K562 (cell line): ENCODE measurements at regions not wholly inside any gene's neighbourhood (a gene's known extent, or its start where the extent isn't known, plus 50 kb on each side); places are given as distances from the start of the nearest gene placed in this dataset.

Experiments used
- ATAC-seq: fragments of 200-7000 bp; cut with Tn5 transposase; 3 replicates; pipeline ENCODE4 v1.9.1; 2020; ENCODE audit warnings: moderate library complexity
- BruUV-seq: library from RNA; stranded (reverse); fragments of 400-500 nt; replicated peaks from 2 replicates; lab custom pipeline; 2021; lab: Mats Ljungman, UMichigan
- CTCF ChIA-PET: fragments of 300-600 bp; formaldehyde crosslinking; extraction: SDS; loops from one replicate; lab custom pipeline; 2021; ENCODE audit warnings: low intra/inter-chr PET ratio; lab: Yijun Ruan, JAX
- POLR2A ChIA-PET: fragments of 300-600, 350-650 bp; sonication (Branson Sonifier 250); formaldehyde crosslinking; extraction: SDS; loops from one replicate; lab custom pipeline; 2021; ENCODE audit warnings: antibody characterized with exemption, inconsistent platforms; lab: Yijun Ruan, JAX
- DNase-seq, 4 experiments: peaks; one replicate each; pipeline versions ENCODE4 v3.0.0 to v3.0.0-alpha.2; 2011 to 2018; ENCODE audit warnings: low spot score in 3 of 4, mixed read lengths in 3 of 4; ENCODE audit errors: extremely low read depth in 1 of 4
- FAIRE-seq: peaks from 2 replicates; lab custom pipeline; 2011; peaks lifted over from hg19 to GRCh38; lab: Jason Lieb, UNC
- H2AFZ ChIP-seq: 2 replicates; pipeline ENCODE4 v1.6.0; 2011; ENCODE audit warnings: low read depth, low read length, control low read depth, inconsistent platforms
- H3K27ac ChIP-seq: fragments of 200-600 bp; 3 replicates; pipeline ENCODE4 v1.8.0; 2011; ENCODE audit warnings: low read depth, mild to moderate bottlenecking, control low read depth, inconsistent platforms, low read length, moderate library complexity, mixed read lengths; ENCODE audit errors: extremely low read depth
- H3K27me3 ChIP-seq, 2 experiments: fragments of 300-600 bp in 1 of 2; 2 replicates in 1 of 2; 3 replicates in 1 of 2; pipeline versions ENCODE4 v1.6.0 to v1.8.0; 2011; ENCODE audit warnings: inconsistent platforms in 2 of 2, low read length in 2 of 2, mild to moderate bottlenecking in 1 of 2, mixed read lengths in 1 of 2, moderate library complexity in 1 of 2; ENCODE audit not compliant: control insufficient read depth in 2 of 2, insufficient read depth in 2 of 2
- H3K36me3 ChIP-seq: fragments of 300-600 bp; 3 replicates; pipeline ENCODE4 v1.8.0; 2011; ENCODE audit warnings: mild to moderate bottlenecking, low read length, inconsistent platforms; ENCODE audit not compliant: control insufficient read depth, insufficient read depth
- H3K4me1 ChIP-seq, 2 experiments: fragments of 200-600 bp in 1 of 2; replicated peaks in 1 of 2; 2 replicates in 1 of 2; 3 replicates in 1 of 2; pipeline versions ENCODE4 v1.5.1 to v1.8.0; 2011; ENCODE audit warnings: inconsistent platforms in 2 of 2, low read length in 2 of 2, mild to moderate bottlenecking in 1 of 2, mixed read lengths in 1 of 2, moderate library complexity in 1 of 2; ENCODE audit not compliant: control insufficient read depth in 2 of 2, insufficient read depth in 2 of 2
- H3K4me2 ChIP-seq: 2 replicates; pipeline ENCODE4 v1.6.1; 2011; ENCODE audit warnings: low read length, control low read depth, inconsistent platforms, mixed read lengths; ENCODE audit not compliant: insufficient read depth
- H3K4me3 ChIP-seq: fragments of 200-600 bp; sonication (generic), shearing (Covaris generic); 2 replicates; pipeline ENCODE4 v1.5.1; 2016; ENCODE audit warnings: control low read depth, inconsistent platforms
- H3K79me2 ChIP-seq: fragments of 200-600 bp; 3 replicates; pipeline ENCODE4 v1.8.0; 2011; ENCODE audit warnings: low read length, inconsistent platforms; ENCODE audit not compliant: control insufficient read depth, insufficient read depth
- H3K9ac ChIP-seq, 2 experiments: 2 replicates each; pipeline versions ENCODE4 v1.6.0 to v1.6.1; 2011; ENCODE audit warnings: low read depth in 2 of 2, low read length in 2 of 2, control low read depth in 1 of 2, inconsistent platforms in 1 of 2, mild to moderate bottlenecking in 1 of 2, mixed read lengths in 1 of 2; ENCODE audit not compliant: insufficient read depth in 1 of 2
- H3K9me1 ChIP-seq: one replicate; pipeline ENCODE4 v1.6.0; 2011; ENCODE audit warnings: inconsistent platforms, mild to moderate bottlenecking, low read length, moderate library complexity; ENCODE audit not compliant: control insufficient read depth, insufficient read depth
- H3K9me3 ChIP-seq: replicated peaks from 2 replicates; pipeline ENCODE4 v1.5.1; 2011; ENCODE audit warnings: low read depth, low read length, inconsistent platforms; ENCODE audit not compliant: control insufficient read depth, insufficient read depth
- H4K20me1 ChIP-seq: replicated peaks from 2 replicates; pipeline ENCODE4 v1.6.1; 2011; ENCODE audit warnings: low read length, inconsistent platforms, mixed read lengths; ENCODE audit not compliant: control insufficient read depth, insufficient read depth
- BRD9 ChIP-seq: fragments of 450-650 bp; IDR thresholded peaks from 2 replicates; pipeline ENCODE4 v1.6.1; 2018; ENCODE audit warnings: low read depth; ENCODE audit not compliant: partially characterized antibody
- E2F6 ChIP-seq, 2 experiments: IDR thresholded peaks; 2 replicates each; pipeline ENCODE4 v1.6.1; 2011; ENCODE audit warnings: borderline replicate concordance in 1 of 2, control low read depth in 1 of 2, low read depth in 1 of 2, low read length in 1 of 2, mild to moderate bottlenecking in 1 of 2, mixed read lengths in 1 of 2, moderate library complexity in 1 of 2; ENCODE audit not compliant: insufficient read depth in 1 of 2, insufficient read length in 1 of 2, poor library complexity in 1 of 2, severe bottlenecking in 1 of 2; ENCODE audit errors: extremely low read depth in 1 of 2
- KLF13 ChIP-seq: fragments of 450-650 bp; IDR thresholded peaks from 2 replicates; pipeline ENCODE4 v1.6.1; 2016; ENCODE audit warnings: missing genetic modification characterization, low read depth, mild to moderate bottlenecking, missing compliant biosample characterization, moderate library complexity, borderline replicate concordance
- MEIS2 ChIP-seq: fragments of 450-650 bp; IDR thresholded peaks from 2 replicates; pipeline ENCODE4 v1.6.1; 2014; ENCODE audit warnings: mild to moderate bottlenecking; ENCODE audit not compliant: partially characterized antibody
- MTA2 ChIP-seq: fragments of 450-650 bp; IDR thresholded peaks from 2 replicates; pipeline ENCODE4 v1.6.1; 2016; ENCODE audit warnings: low read depth
- PBX2 ChIP-seq, 2 experiments: IDR thresholded peaks in 1 of 2; conservative IDR thresholded peaks in 1 of 2; 2 replicates each; pipeline ENCODE4 v1.6.1; 2016; ENCODE audit warnings: low read depth in 2 of 2, mild to moderate bottlenecking in 1 of 2, missing compliant biosample characterization in 1 of 2, missing genetic modification characterization in 1 of 2, moderate library complexity in 1 of 2
- ZNF184 ChIP-seq: sonication (generic); formaldehyde crosslinking; IDR thresholded peaks from 2 replicates; pipeline ENCODE4 v1.5.0; 2020; ENCODE audit warnings: missing genetic modification reagents
- WGBS: fragments of 100-300 bp; shearing (Covaris generic); methylation state at CpG from one replicate; pipeline ENCODE4 v1.1.6; 2016; ENCODE audit warnings: low coverage, mixed read lengths; ENCODE audit not compliant: insufficient coverage; ENCODE audit errors: missing lambda C conversion rate; 5-methylcytosine and 5-hydroxymethylcytosine counted together
- in situ Hi-C: fragments of 300-500 bp; cut with MboI; formaldehyde crosslinking; loops from 4 replicates; pipeline ENCODE4 v1.15.0; 2018; ENCODE audit warnings: inconsistent platforms, mixed read lengths
- intact Hi-C: fragments of 100-400 bp; cut with micrococcal nuclease; formaldehyde crosslinking; loops from 2 replicates; pipeline ENCODE4 v1.14.2; 2022
- TF ChIP-seq, protein P1 (sequence below): fragments of 450-650 bp; IDR thresholded peaks from 2 replicates; pipeline ENCODE4 v1.6.1; 2018; ENCODE audit warnings: mild to moderate bottlenecking, low read depth; ENCODE audit not compliant: partially characterized antibody

DNA sequence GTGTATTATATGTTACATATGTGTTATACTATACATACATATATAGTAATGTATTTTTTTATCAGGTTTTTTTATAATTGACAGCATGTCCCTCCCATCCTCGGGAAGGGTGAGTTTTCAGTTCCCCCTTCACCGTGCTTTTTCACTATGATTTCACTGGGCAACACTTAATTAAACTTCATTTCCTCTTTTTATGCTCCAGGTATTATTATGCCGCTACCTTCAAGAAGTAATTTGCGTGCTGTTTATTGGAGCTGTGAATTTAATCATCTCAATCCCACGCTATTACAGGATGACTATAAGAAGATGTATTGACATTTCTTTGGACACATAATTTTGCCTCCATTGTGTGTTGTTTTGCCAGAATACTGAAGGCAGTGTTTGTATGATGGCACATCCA, 228.6 kb downstream of the SAMD5 start (continued):
- TF ChIP-seq, protein P1, sequence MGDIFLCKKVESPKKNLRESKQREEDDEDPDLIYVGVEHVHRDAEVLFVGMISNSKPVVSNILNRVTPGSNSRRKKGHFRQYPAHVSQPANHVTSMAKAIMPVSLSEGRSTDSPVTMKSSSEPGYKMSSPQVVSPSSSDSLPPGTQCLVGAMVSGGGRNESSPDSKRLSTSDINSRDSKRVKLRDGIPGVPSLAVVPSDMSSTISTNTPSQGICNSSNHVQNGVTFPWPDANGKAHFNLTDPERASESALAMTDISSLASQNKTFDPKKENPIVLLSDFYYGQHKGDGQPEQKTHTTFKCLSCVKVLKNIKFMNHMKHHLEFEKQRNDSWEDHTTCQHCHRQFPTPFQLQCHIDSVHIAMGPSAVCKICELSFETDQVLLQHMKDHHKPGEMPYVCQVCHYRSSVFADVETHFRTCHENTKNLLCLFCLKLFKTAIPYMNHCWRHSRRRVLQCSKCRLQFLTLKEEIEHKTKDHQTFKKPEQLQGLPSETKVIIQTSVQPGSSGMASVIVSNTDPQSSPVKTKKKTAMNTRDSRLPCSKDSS = no peak

- Histone ChIP-seq H3K9ac (no peak overlapping the region), H3K79me2 (no peaks in the 10 kb centered on the region), H3K4me3 (no peak overlapping the region), H4K20me1 (0 out of 2 replicates have a peak, but pooled peaks cover 5% of the 10 kb centered on the region), H3K27me3 (no peaks in the 10 kb centered on the region), H2AFZ (no peak overlapping the region), H3K4me1 (no peaks in the 10 kb centered on the region), H3K36me3 (peaks cover 14% of the 10 kb centered on the region; the same call in 1 of the 3 replicates), H3K4me2 (no peak overlapping the region), H3K9me3 (no peaks in the 10 kb centered on the region), H3K27ac (no peak overlapping the region), H3K9me1 (no peaks in the 10 kb centered on the region)
- BruUV-seq = no TSS peak
- DNase-seq (no peak), ATAC-seq (no peak), FAIRE-seq (no peak)
- CTCF ChIA-PET = interaction anchor here (0.6 kb wide), 1 partner anchor 205 kb away, joined by 4 read pairs; no protein-coding TSS in a partner anchor
- TF ChIP-seq MEIS2 (peak; percentile 67), MTA2 (no peak), KLF13 (tag) (no peak), PBX2 (CRISPR knock-in tag; IDR thresholded peaks at IDR 0.05; ENCODE audit: low read depth) (no peak), PBX2 (tag; conservative IDR thresholded peaks at IDR 0.05; ENCODE audit: low read depth) (peak; percentile 55), BRD9 (no peak), E2F6 (IDR thresholded peaks at IDR 0.05; ENCODE audit: borderline replicate concordance in 1 of 2, extremely low read depth in 1 of 2, insufficient read depth in 1 of 2, insufficient read length in 1 of 2, low read depth in 1 of 2, low read length in 1 of 2, poor library complexity in 1 of 2, severe bottlenecking in 1 of 2) (no peak), ZNF184 (no peak)
- in situ Hi-C loops = no loop called here
- WGBS = 67% methylated on average over 8 of the region's 8 CpGs
- POLR2A ChIA-PET = interaction anchor here (0.6 to 1.0 kb wide), 2 partner anchors 21 to 412 kb away, joined by 3 to 4 read pairs; no protein-coding TSS in a partner anchor
- intact Hi-C loops = no loop called here
Observed at GRCh38 chr6:147738099-147738498, 229.6 kb downstream of the SAMD5 start.
